Liver (tissue), 8 donors: ENCODE measurements at regions not wholly inside any gene's neighbourhood (a gene's known extent, or its start where the extent isn't known, plus 50 kb on each side); places are given as distances from the start of the nearest gene placed in this dataset.

Source experiments
- DNase-seq: peaks from one replicate; pipeline ENCODE4 v3.0.0-alpha.2; 2017; ENCODE audit warnings: low spot score
- H3K27ac ChIP-seq, 2 donors: one replicate each; pipeline ENCODE4 v1.7.0; 2013; ENCODE audit warnings: inconsistent platforms in 2 of 2, low read length in 2 of 2, control low read depth in 1 of 2, low read depth in 1 of 2, mild to moderate bottlenecking in 1 of 2
- H3K27me3 ChIP-seq, 4 donors: one replicate each; pipeline versions ENCODE4 v1.6.1 to v1.7.0; 2013; ENCODE audit warnings: low read length in 3 of 4, inconsistent platforms in 1 of 4, mild to moderate bottlenecking in 1 of 4, moderate library complexity in 1 of 4; ENCODE audit not compliant: control insufficient read depth in 4 of 4, insufficient read depth in 4 of 4
- H3K36me3 ChIP-seq, 4 donors: one replicate each; pipeline versions ENCODE4 v1.6.1 to v1.7.0; 2013; ENCODE audit warnings: low read length in 3 of 4, mild to moderate bottlenecking in 3 of 4, low read depth in 1 of 4, moderate library complexity in 1 of 4; ENCODE audit not compliant: control insufficient read depth in 4 of 4, insufficient read depth in 3 of 4
- H3K4me1 ChIP-seq, 4 donors: one replicate each; pipeline versions ENCODE4 v1.6.1 to v1.7.0; 2013; ENCODE audit warnings: low read length in 3 of 4, mild to moderate bottlenecking in 3 of 4, moderate library complexity in 1 of 4; ENCODE audit not compliant: control insufficient read depth in 4 of 4, insufficient read depth in 4 of 4
- H3K4me3 ChIP-seq, 3 donors: one replicate each; pipeline versions ENCODE4 v1.6.1 to v1.7.0; 2013; ENCODE audit warnings: low read length in 3 of 3, control low read depth in 1 of 3, low read depth in 1 of 3, mild to moderate bottlenecking in 1 of 3
- H3K9ac ChIP-seq, 2 donors: one replicate each; pipeline ENCODE4 v1.7.0; 2013; ENCODE audit warnings: low read length in 2 of 2, mild to moderate bottlenecking in 2 of 2, moderate library complexity in 2 of 2, control low read depth in 1 of 2, low read depth in 1 of 2
- H3K9me3 ChIP-seq, 4 donors: one replicate each; pipeline versions ENCODE4 v1.6.1 to v1.7.0; 2013; ENCODE audit warnings: low read length in 3 of 4; ENCODE audit not compliant: control insufficient read depth in 4 of 4
- EGR1 ChIP-seq, 2 donors: IDR thresholded peaks; 2 replicates each; pipeline ENCODE4 v1.6.1; 2016 to 2018; ENCODE audit warnings: antibody characterized with exemption in 2 of 2, low read depth in 2 of 2
- FOXA1 ChIP-seq: IDR thresholded peaks from 2 replicates; pipeline ENCODE4 v1.6.1; 2016; ENCODE audit warnings: antibody characterized with exemption
- FOXA2 ChIP-seq: IDR thresholded peaks from 2 replicates; pipeline ENCODE4 v1.6.1; 2016; ENCODE audit warnings: antibody characterized with exemption
- GABPA ChIP-seq, 2 donors: IDR thresholded peaks in 1 of 2; conservative IDR thresholded peaks in 1 of 2; 2 replicates each; pipeline ENCODE4 v1.6.1; 2016; ENCODE audit warnings: antibody characterized with exemption in 2 of 2, mild to moderate bottlenecking in 1 of 2, moderate library complexity in 1 of 2
- HNF4A ChIP-seq, 2 donors: conservative IDR thresholded peaks; 2 replicates each; pipeline ENCODE4 v1.6.1; 2016; ENCODE audit warnings: antibody characterized with exemption in 2 of 2, mild to moderate bottlenecking in 2 of 2
- HNF4G ChIP-seq: IDR thresholded peaks from 2 replicates; pipeline ENCODE4 v1.6.1; 2016; ENCODE audit warnings: antibody characterized with exemption
- JUND ChIP-seq, 2 donors: IDR thresholded peaks; 2 replicates each; pipeline ENCODE4 v1.6.1; 2016; ENCODE audit warnings: antibody characterized with exemption in 2 of 2
- NR2F2 ChIP-seq: IDR thresholded peaks from 2 replicates; pipeline ENCODE4 v1.6.1; 2016; ENCODE audit warnings: antibody characterized with exemption
- RAD21 ChIP-seq, 2 donors: IDR thresholded peaks; 2 replicates each; pipeline ENCODE4 v1.6.1; 2016; ENCODE audit warnings: antibody characterized with exemption in 2 of 2, mild to moderate bottlenecking in 2 of 2
- RXRA ChIP-seq, 2 donors: IDR thresholded peaks; 2 replicates each; pipeline ENCODE4 v1.6.1; 2017 to 2018; ENCODE audit warnings: antibody characterized with exemption in 2 of 2, mild to moderate bottlenecking in 1 of 2
- SP1 ChIP-seq: IDR thresholded peaks from 2 replicates; pipeline ENCODE4 v1.6.1; 2018; ENCODE audit warnings: antibody characterized with exemption, mild to moderate bottlenecking
- TAF1 ChIP-seq: conservative IDR thresholded peaks from 2 replicates; pipeline ENCODE4 v1.6.1; 2016; ENCODE audit warnings: antibody characterized with exemption, mild to moderate bottlenecking
- YY1 ChIP-seq: IDR thresholded peaks from 2 replicates; pipeline ENCODE4 v1.6.1; 2016; ENCODE audit warnings: antibody characterized with exemption, mild to moderate bottlenecking
- WGBS: extraction: QIAGEN DNeasy Blood & Tissue Kit; methylation state at CpG from one replicate; pipeline ENCODE4 v1.1.7; 2013; 5-methylcytosine and 5-hydroxymethylcytosine counted together
- TF ChIP-seq, protein P1 (sequence below): fragments of 150-350 bp; IDR thresholded peaks from 2 replicates; pipeline ENCODE4 v1.5.1; 2017; ENCODE audit warnings: improper control_type of control experiment, low read depth, low read length; ENCODE audit not compliant: missing input control
- TF ChIP-seq, protein P2 (sequence below): IDR thresholded peaks from 2 replicates; pipeline ENCODE4 v1.6.1; 2016; ENCODE audit warnings: antibody characterized with exemption
- TF ChIP-seq, protein P3 (sequence below): IDR thresholded peaks from 2 replicates; pipeline ENCODE4 v1.6.1; 2016; ENCODE audit warnings: antibody characterized with exemption
- TF ChIP-seq, protein P4 (sequence below): IDR thresholded peaks from 2 replicates; pipeline ENCODE4 v1.6.1; 2016; ENCODE audit warnings: antibody characterized with exemption, mild to moderate bottlenecking
- TF ChIP-seq, protein P5 (sequence below): IDR thresholded peaks from 2 replicates; pipeline ENCODE4 v1.6.1; 2016; ENCODE audit warnings: antibody characterized with exemption
- donor health status: healthy.
- donor health status: healthy.
- donor health status: healthy.
- donor health status: healthy.
- donor health status: healthy.

DNA sequence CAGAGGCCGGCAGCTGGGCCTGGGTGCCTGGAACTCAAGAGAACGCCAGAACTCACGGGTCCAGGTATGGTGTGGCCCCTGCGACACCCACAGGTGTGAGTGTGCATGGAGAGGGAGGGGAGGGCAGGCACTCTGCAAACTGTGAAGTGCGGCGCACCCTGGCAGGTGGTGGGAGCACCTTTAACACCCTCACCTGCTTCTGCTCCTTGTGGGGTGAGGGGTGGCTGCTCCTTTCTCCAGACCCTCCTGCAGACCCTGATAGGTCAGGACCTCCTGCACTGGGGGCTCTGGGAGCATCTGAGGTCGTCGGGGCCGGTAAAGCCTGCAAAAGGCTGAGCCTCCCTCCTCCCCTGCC lies 324.7 kb upstream of the SFSWAP start (continued):
- TF ChIP-seq GABPA (IDR thresholded peaks at IDR 0.05 in 1 of 2, conservative IDR thresholded peaks at IDR 0.05 in 1 of 2): no peak

DNA sequence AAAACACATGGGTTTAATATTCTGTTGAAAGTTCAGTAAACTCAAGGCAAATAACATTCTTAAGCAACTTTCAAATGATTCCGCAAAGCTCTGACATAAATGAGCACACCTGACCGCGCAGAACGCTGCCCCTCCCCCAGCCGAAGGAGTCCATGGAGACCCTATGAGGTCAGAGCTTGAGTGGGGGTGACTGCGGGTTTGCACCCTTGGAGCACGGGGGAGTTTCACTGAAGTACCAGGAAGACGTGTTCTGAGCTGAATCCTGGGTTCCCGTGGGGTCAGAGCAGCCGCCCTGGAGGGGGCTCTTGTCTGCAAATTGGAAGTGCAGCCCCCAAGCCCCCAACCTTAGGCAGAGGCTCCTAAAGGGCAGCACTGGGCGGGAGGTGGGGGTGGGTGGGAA lies 324.1 kb upstream of the SFSWAP start:
- Histone ChIP-seq H3K9me3 (no peaks in the 10 kb centered on the region), H3K4me1 (no peaks in the 10 kb centered on the region), H3K9ac (no peak overlapping the region), H3K36me3 (no peaks in the 10 kb centered on the region), H3K4me3 (no peak overlapping the region), H3K27me3 (peaks cover 0 to 3% (median 0%) of the 10 kb centered on the region in 4 donors), H3K27ac (no peak overlapping the region)
- no peak for DNase-seq
- TF ChIP-seq, protein P1, sequence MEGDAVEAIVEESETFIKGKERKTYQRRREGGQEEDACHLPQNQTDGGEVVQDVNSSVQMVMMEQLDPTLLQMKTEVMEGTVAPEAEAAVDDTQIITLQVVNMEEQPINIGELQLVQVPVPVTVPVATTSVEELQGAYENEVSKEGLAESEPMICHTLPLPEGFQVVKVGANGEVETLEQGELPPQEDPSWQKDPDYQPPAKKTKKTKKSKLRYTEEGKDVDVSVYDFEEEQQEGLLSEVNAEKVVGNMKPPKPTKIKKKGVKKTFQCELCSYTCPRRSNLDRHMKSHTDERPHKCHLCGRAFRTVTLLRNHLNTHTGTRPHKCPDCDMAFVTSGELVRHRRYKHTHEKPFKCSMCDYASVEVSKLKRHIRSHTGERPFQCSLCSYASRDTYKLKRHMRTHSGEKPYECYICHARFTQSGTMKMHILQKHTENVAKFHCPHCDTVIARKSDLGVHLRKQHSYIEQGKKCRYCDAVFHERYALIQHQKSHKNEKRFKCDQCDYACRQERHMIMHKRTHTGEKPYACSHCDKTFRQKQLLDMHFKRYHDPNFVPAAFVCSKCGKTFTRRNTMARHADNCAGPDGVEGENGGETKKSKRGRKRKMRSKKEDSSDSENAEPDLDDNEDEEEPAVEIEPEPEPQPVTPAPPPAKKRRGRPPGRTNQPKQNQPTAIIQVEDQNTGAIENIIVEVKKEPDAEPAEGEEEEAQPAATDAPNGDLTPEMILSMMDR: no peak
- TF ChIP-seq RXRA (IDR thresholded peaks at IDR 0.05): no peak
- TF ChIP-seq, protein P2, sequence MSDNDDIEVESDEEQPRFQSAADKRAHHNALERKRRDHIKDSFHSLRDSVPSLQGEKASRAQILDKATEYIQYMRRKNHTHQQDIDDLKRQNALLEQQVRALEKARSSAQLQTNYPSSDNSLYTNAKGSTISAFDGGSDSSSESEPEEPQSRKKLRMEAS: no peak
- TF ChIP-seq, protein P3, sequence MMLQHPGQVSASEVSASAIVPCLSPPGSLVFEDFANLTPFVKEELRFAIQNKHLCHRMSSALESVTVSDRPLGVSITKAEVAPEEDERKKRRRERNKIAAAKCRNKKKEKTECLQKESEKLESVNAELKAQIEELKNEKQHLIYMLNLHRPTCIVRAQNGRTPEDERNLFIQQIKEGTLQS: no peak
- TF ChIP-seq FOXA1: no peak
- TF ChIP-seq RAD21 (IDR thresholded peaks at IDR 0.05): no peak
- TF ChIP-seq JUND (IDR thresholded peaks at IDR 0.05): no peak
- TF ChIP-seq FOXA2: no peak
- TF ChIP-seq YY1: no peak
- TF ChIP-seq NR2F2: no peak
- TF ChIP-seq EGR1 (IDR thresholded peaks at IDR 0.05; ENCODE audit: low read depth in 2 of 2): no peak
- TF ChIP-seq TAF1: no peak
- TF ChIP-seq, protein P4, sequence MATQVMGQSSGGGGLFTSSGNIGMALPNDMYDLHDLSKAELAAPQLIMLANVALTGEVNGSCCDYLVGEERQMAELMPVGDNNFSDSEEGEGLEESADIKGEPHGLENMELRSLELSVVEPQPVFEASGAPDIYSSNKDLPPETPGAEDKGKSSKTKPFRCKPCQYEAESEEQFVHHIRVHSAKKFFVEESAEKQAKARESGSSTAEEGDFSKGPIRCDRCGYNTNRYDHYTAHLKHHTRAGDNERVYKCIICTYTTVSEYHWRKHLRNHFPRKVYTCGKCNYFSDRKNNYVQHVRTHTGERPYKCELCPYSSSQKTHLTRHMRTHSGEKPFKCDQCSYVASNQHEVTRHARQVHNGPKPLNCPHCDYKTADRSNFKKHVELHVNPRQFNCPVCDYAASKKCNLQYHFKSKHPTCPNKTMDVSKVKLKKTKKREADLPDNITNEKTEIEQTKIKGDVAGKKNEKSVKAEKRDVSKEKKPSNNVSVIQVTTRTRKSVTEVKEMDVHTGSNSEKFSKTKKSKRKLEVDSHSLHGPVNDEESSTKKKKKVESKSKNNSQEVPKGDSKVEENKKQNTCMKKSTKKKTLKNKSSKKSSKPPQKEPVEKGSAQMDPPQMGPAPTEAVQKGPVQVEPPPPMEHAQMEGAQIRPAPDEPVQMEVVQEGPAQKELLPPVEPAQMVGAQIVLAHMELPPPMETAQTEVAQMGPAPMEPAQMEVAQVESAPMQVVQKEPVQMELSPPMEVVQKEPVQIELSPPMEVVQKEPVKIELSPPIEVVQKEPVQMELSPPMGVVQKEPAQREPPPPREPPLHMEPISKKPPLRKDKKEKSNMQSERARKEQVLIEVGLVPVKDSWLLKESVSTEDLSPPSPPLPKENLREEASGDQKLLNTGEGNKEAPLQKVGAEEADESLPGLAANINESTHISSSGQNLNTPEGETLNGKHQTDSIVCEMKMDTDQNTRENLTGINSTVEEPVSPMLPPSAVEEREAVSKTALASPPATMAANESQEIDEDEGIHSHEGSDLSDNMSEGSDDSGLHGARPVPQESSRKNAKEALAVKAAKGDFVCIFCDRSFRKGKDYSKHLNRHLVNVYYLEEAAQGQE: no peak
- no peak for TF ChIP-seq SP1
- TF ChIP-seq HNF4G: no peak
- TF ChIP-seq, protein P5, sequence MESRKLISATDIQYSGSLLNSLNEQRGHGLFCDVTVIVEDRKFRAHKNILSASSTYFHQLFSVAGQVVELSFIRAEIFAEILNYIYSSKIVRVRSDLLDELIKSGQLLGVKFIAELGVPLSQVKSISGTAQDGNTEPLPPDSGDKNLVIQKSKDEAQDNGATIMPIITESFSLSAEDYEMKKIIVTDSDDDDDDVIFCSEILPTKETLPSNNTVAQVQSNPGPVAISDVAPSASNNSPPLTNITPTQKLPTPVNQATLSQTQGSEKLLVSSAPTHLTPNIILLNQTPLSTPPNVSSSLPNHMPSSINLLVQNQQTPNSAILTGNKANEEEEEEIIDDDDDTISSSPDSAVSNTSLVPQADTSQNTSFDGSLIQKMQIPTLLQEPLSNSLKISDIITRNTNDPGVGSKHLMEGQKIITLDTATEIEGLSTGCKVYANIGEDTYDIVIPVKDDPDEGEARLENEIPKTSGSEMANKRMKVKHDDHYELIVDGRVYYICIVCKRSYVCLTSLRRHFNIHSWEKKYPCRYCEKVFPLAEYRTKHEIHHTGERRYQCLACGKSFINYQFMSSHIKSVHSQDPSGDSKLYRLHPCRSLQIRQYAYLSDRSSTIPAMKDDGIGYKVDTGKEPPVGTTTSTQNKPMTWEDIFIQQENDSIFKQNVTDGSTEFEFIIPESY: no peak
- no peak for TF ChIP-seq HNF4A (conservative IDR thresholded peaks at IDR 0.05)
- TF ChIP-seq GABPA (IDR thresholded peaks at IDR 0.05 in 1 of 2, conservative IDR thresholded peaks at IDR 0.05 in 1 of 2): no peak
- 67% methylated on average over 11 of the region's 11 CpGs for WGBS
